H1 (cell line): ENCODE measurements at regions not wholly inside any gene's neighbourhood (a gene's known extent, or its start where the extent isn't known, plus 50 kb on each side); places are given as distances from the start of the nearest gene placed in this dataset.

Experiments
- CBX5 ChIP-seq: fragments of 300-800, 300-1000 bp; sonication (generic); IDR thresholded peaks from 2 replicates; pipeline ENCODE4 v1.7.1; 2016; ENCODE audit warnings: antibody characterized with exemption, low read length, low read depth
- EZH2 ChIP-seq: fragments of 200-600 bp; sonication (generic); IDR thresholded peaks from 2 replicates; pipeline ENCODE4 v1.7.1; 2012; ENCODE audit warnings: low read depth, mild to moderate bottlenecking, moderate library complexity, low read length, inconsistent platforms; ENCODE audit not compliant: severe bottlenecking
- TF ChIP-seq, protein P1 (sequence below): IDR thresholded peaks from 2 replicates; pipeline ENCODE4 v1.6.1; 2012; ENCODE audit warnings: low read length, inconsistent platforms

DNA sequence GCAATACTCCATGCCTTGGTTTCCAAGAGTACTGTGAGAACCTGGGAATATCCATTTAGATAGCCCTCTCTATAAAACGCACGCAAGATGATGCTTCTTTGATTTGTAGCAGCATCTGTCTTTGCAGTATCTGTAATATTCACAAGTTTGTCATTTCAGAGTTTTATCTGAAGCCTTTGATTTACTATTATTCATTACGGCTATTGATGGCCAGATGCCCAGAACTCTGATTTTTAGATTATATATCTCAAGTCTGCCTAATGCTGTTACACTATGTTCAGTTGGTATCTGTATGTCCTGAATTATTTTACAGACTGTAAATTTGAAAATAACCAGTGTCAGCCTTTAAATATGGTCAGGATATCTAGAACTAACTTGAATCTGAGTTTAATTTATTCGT lies 233.3 kb downstream of the FAM170A start (continued):
- TF ChIP-seq, protein P1, sequence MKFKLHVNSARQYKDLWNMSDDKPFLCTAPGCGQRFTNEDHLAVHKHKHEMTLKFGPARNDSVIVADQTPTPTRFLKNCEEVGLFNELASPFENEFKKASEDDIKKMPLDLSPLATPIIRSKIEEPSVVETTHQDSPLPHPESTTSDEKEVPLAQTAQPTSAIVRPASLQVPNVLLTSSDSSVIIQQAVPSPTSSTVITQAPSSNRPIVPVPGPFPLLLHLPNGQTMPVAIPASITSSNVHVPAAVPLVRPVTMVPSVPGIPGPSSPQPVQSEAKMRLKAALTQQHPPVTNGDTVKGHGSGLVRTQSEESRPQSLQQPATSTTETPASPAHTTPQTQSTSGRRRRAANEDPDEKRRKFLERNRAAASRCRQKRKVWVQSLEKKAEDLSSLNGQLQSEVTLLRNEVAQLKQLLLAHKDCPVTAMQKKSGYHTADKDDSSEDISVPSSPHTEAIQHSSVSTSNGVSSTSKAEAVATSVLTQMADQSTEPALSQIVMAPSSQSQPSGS: no peak
- TF ChIP-seq EZH2 (no peak), CBX5 (no peak)
